CD4-positive, alpha-beta T cell treated with Interleukin-1 beta for 1 hour (primary cell): ENCODE measurements at regions not wholly inside any gene's neighbourhood (a gene's known extent, or its start where the extent isn't known, plus 50 kb on each side); places are given as distances from the start of the nearest gene placed in this dataset.
A peak's percentile ranks its signal among the peaks of the same experiment; 100 is the strongest.
"Not testable (repeated sequence)": the region's sequence is repeated elsewhere in the genome, so short reads cannot be mapped to it uniquely, and the experiment has no call there.

ENCODE experiments used
- DNase-seq, 2 donors: peaks; one replicate each; pipeline ENCODE4 v3.0.0-alpha.2; 2020 to 2022

- peak; percentile 29 to 39 for DNase-seq
Measured at GRCh38 chr1:233790662-233791371, 113.7 kb upstream of the SLC35F3 start.

- DNase-seq = no peak
Measured at GRCh38 chr1:233791372-233791703, 113.1 kb upstream of the SLC35F3 start.

- DNase-seq = no peak
Measured at GRCh38 chr1:233791721-233792120, 112.8 kb upstream of the SLC35F3 start.

- no peak for DNase-seq
Measured at GRCh38 chr1:233794863-233795262, 109.6 kb upstream of the SLC35F3 start.

- DNase-seq = no peak
Measured at GRCh38 chr1:233796146-233796783, 108.2 kb upstream of the SLC35F3 start.

- no peak for DNase-seq
Measured at GRCh38 chr1:233802611-233803010, 101.9 kb upstream of the SLC35F3 start.

- DNase-seq = no peak
Measured at GRCh38 chr1:233805786-233806185, 98.7 kb upstream of the SLC35F3 start.

- DNase-seq = no peak
Measured at GRCh38 chr1:233815357-233815756, 89.1 kb upstream of the SLC35F3 start.

GRCh38 chr1:233815865-233816264, 88.6 kb upstream of the SLC35F3 start:
- DNase-seq = no peak

- no peak for DNase-seq
Measured at GRCh38 chr1:233816348-233816747, 88.1 kb upstream of the SLC35F3 start.

- DNase-seq = no peak
Measured at GRCh38 chr1:233819042-233819441, 85.4 kb upstream of the SLC35F3 start.

GRCh38 chr1:233824179-233824578, 80.3 kb upstream of the SLC35F3 start:
- not testable (repeated sequence) for DNase-seq

- DNase-seq = not testable (repeated sequence)
Measured at GRCh38 chr1:233827937-233828336, 76.5 kb upstream of the SLC35F3 start.

GRCh38 chr1:233828480-233828879, 76.0 kb upstream of the SLC35F3 start:
- no peak for DNase-seq

GRCh38 chr1:233834609-233835008, 69.9 kb upstream of the SLC35F3 start:
- DNase-seq = no peak

- not testable (repeated sequence) for DNase-seq
Measured at GRCh38 chr1:233838207-233838606, 66.3 kb upstream of the SLC35F3 start.

GRCh38 chr1:233843525-233844204, 60.8 kb upstream of the SLC35F3 start:
- no peak for DNase-seq

- no peak for DNase-seq
Measured at GRCh38 chr1:233844275-233844674, 60.2 kb upstream of the SLC35F3 start.

GRCh38 chr1:233844692-233845091, 59.8 kb upstream of the SLC35F3 start:
- no peak for DNase-seq
